K562 (cell line): ENCODE measurements at regions not wholly inside any gene's neighbourhood (a gene's known extent, or its start where the extent isn't known, plus 50 kb on each side); places are given as distances from the start of the nearest gene placed in this dataset.
A peak's percentile ranks its signal among the peaks of the same experiment; 100 is the strongest.

Experiments used
- ATAC-seq: fragments of 200-7000 bp; cut with Tn5 transposase; 3 replicates; pipeline ENCODE4 v1.9.1; 2020; ENCODE audit warnings: moderate library complexity
- BruUV-seq: library from RNA; stranded (reverse); fragments of 400-500 nt; replicated peaks from 2 replicates; lab custom pipeline; 2021; lab: Mats Ljungman, UMichigan
- CTCF ChIA-PET: fragments of 300-600 bp; formaldehyde crosslinking; extraction: SDS; loops from one replicate; lab custom pipeline; 2021; ENCODE audit warnings: low intra/inter-chr PET ratio; lab: Yijun Ruan, JAX
- POLR2A ChIA-PET: fragments of 300-600, 350-650 bp; sonication (Branson Sonifier 250); formaldehyde crosslinking; extraction: SDS; loops from one replicate; lab custom pipeline; 2021; ENCODE audit warnings: antibody characterized with exemption, inconsistent platforms; lab: Yijun Ruan, JAX
- DNase-seq, 4 experiments: peaks; one replicate each; pipeline versions ENCODE4 v3.0.0 to v3.0.0-alpha.2; 2011 to 2018; ENCODE audit warnings: low spot score in 3 of 4, mixed read lengths in 3 of 4; ENCODE audit errors: extremely low read depth in 1 of 4
- FAIRE-seq: peaks from 2 replicates; lab custom pipeline; 2011; peaks lifted over from hg19 to GRCh38; lab: Jason Lieb, UNC
- H2AFZ ChIP-seq: 2 replicates; pipeline ENCODE4 v1.6.0; 2011; ENCODE audit warnings: low read depth, low read length, control low read depth, inconsistent platforms
- H3K27ac ChIP-seq: fragments of 200-600 bp; 3 replicates; pipeline ENCODE4 v1.8.0; 2011; ENCODE audit warnings: low read depth, mild to moderate bottlenecking, control low read depth, inconsistent platforms, low read length, moderate library complexity, mixed read lengths; ENCODE audit errors: extremely low read depth
- H3K27me3 ChIP-seq, 2 experiments: fragments of 300-600 bp in 1 of 2; 2 replicates in 1 of 2; 3 replicates in 1 of 2; pipeline versions ENCODE4 v1.6.0 to v1.8.0; 2011; ENCODE audit warnings: inconsistent platforms in 2 of 2, low read length in 2 of 2, mild to moderate bottlenecking in 1 of 2, mixed read lengths in 1 of 2, moderate library complexity in 1 of 2; ENCODE audit not compliant: control insufficient read depth in 2 of 2, insufficient read depth in 2 of 2
- H3K36me3 ChIP-seq: fragments of 300-600 bp; 3 replicates; pipeline ENCODE4 v1.8.0; 2011; ENCODE audit warnings: mild to moderate bottlenecking, low read length, inconsistent platforms; ENCODE audit not compliant: control insufficient read depth, insufficient read depth
- H3K4me1 ChIP-seq, 2 experiments: fragments of 200-600 bp in 1 of 2; replicated peaks in 1 of 2; 2 replicates in 1 of 2; 3 replicates in 1 of 2; pipeline versions ENCODE4 v1.5.1 to v1.8.0; 2011; ENCODE audit warnings: inconsistent platforms in 2 of 2, low read length in 2 of 2, mild to moderate bottlenecking in 1 of 2, mixed read lengths in 1 of 2, moderate library complexity in 1 of 2; ENCODE audit not compliant: control insufficient read depth in 2 of 2, insufficient read depth in 2 of 2
- H3K4me2 ChIP-seq: 2 replicates; pipeline ENCODE4 v1.6.1; 2011; ENCODE audit warnings: low read length, control low read depth, inconsistent platforms, mixed read lengths; ENCODE audit not compliant: insufficient read depth
- H3K4me3 ChIP-seq: fragments of 200-600 bp; sonication (generic), shearing (Covaris generic); 2 replicates; pipeline ENCODE4 v1.5.1; 2016; ENCODE audit warnings: control low read depth, inconsistent platforms
- H3K79me2 ChIP-seq: fragments of 200-600 bp; 3 replicates; pipeline ENCODE4 v1.8.0; 2011; ENCODE audit warnings: low read length, inconsistent platforms; ENCODE audit not compliant: control insufficient read depth, insufficient read depth
- H3K9ac ChIP-seq, 2 experiments: 2 replicates each; pipeline versions ENCODE4 v1.6.0 to v1.6.1; 2011; ENCODE audit warnings: low read depth in 2 of 2, low read length in 2 of 2, control low read depth in 1 of 2, inconsistent platforms in 1 of 2, mild to moderate bottlenecking in 1 of 2, mixed read lengths in 1 of 2; ENCODE audit not compliant: insufficient read depth in 1 of 2
- H3K9me1 ChIP-seq: one replicate; pipeline ENCODE4 v1.6.0; 2011; ENCODE audit warnings: inconsistent platforms, mild to moderate bottlenecking, low read length, moderate library complexity; ENCODE audit not compliant: control insufficient read depth, insufficient read depth
- H3K9me3 ChIP-seq: replicated peaks from 2 replicates; pipeline ENCODE4 v1.5.1; 2011; ENCODE audit warnings: low read depth, low read length, inconsistent platforms; ENCODE audit not compliant: control insufficient read depth, insufficient read depth
- H4K20me1 ChIP-seq: replicated peaks from 2 replicates; pipeline ENCODE4 v1.6.1; 2011; ENCODE audit warnings: low read length, inconsistent platforms, mixed read lengths; ENCODE audit not compliant: control insufficient read depth, insufficient read depth
- CBFA2T2 ChIP-seq: fragments of 450-650 bp; conservative IDR thresholded peaks from 2 replicates; pipeline ENCODE4 v1.6.1; 2017; ENCODE audit warnings: mild to moderate bottlenecking
- E2F4 ChIP-seq: sonication (generic); formaldehyde crosslinking; IDR thresholded peaks from 2 replicates; pipeline ENCODE4 v1.8.0; 2022; ENCODE audit warnings: mild to moderate bottlenecking, low read depth, missing genetic modification reagents
- FOXP4 ChIP-seq: sonication (generic); formaldehyde crosslinking; IDR thresholded peaks from 2 replicates; pipeline ENCODE4 v1.8.0; 2022; ENCODE audit warnings: mild to moderate bottlenecking, missing genetic modification reagents, borderline replicate concordance
- GABPB1 ChIP-seq: sonication (generic); formaldehyde crosslinking; IDR thresholded peaks from 2 replicates; pipeline ENCODE4 v1.8.0; 2022; ENCODE audit warnings: mild to moderate bottlenecking, missing genetic modification reagents
- GABPB2 ChIP-seq: fragments of 250-450 bp; sonication (Bioruptor Pico); conservative IDR thresholded peaks from 2 replicates; pipeline ENCODE4 v1.5.1; 2021; ENCODE audit warnings: mild to moderate bottlenecking
- HDAC1 ChIP-seq, 2 experiments: fragments of 450-650 bp; IDR thresholded peaks; 2 replicates each; pipeline ENCODE4 v1.6.1; 2016 to 2017; ENCODE audit warnings: inconsistent platforms in 1 of 2, mild to moderate bottlenecking in 1 of 2, moderate library complexity in 1 of 2
- NFATC3 ChIP-seq: fragments of 450-650 bp; IDR thresholded peaks from 2 replicates; pipeline ENCODE4 v1.6.1; 2017; ENCODE audit warnings: mild to moderate bottlenecking
- NR2C1 ChIP-seq, 2 experiments: fragments of 450-650 bp; IDR thresholded peaks; 2 replicates each; pipeline ENCODE4 v1.6.1; 2017; ENCODE audit warnings: mild to moderate bottlenecking in 2 of 2, antibody characterized with exemption in 1 of 2, inconsistent platforms in 1 of 2, missing compliant biosample characterization in 1 of 2, missing genetic modification characterization in 1 of 2
- OTX1 ChIP-seq: fragments of 450-650 bp; formaldehyde crosslinking; IDR thresholded peaks from 2 replicates; pipeline ENCODE4 v1.4.0; 2022; ENCODE audit warnings: mild to moderate bottlenecking
- RBM17 ChIP-seq: fragments of 200-400 bp; formaldehyde crosslinking; IDR thresholded peaks from 2 replicates; pipeline ENCODE4 v1.6.1; 2017; ENCODE audit warnings: low read depth, mild to moderate bottlenecking, low read length, borderline replicate concordance
- RNF2 ChIP-seq: sonication (generic); IDR thresholded peaks from 2 replicates; pipeline ENCODE4 v1.6.1; 2016
- SMAD1 ChIP-seq: fragments of 150-350 bp; IDR thresholded peaks from 2 replicates; pipeline ENCODE4 v1.6.1; 2014; ENCODE audit warnings: low read length, low read depth; ENCODE audit not compliant: partially characterized antibody
- SUPT5H ChIP-seq: fragments of 450-650 bp; IDR thresholded peaks from 2 replicates; pipeline ENCODE4 v1.6.1; 2016
- ZC3H8 ChIP-seq: fragments of 450-650 bp; IDR thresholded peaks from 2 replicates; pipeline ENCODE4 v1.6.1; 2017
- ZNF445 ChIP-seq: fragments of 250-450 bp; sonication (Bioruptor Pico); IDR thresholded peaks from 2 replicates; pipeline ENCODE4 v1.4.0; 2020; ENCODE audit warnings: low read depth, mild to moderate bottlenecking, moderate library complexity
- ZNF518B ChIP-seq: fragments of 250-450 bp; sonication (Bioruptor Pico); IDR thresholded peaks from 2 replicates; pipeline ENCODE4 v1.5.0; 2021; ENCODE audit warnings: mild to moderate bottlenecking, moderate library complexity
- WGBS: fragments of 100-300 bp; shearing (Covaris generic); methylation state at CpG from one replicate; pipeline ENCODE4 v1.1.6; 2016; ENCODE audit warnings: low coverage, mixed read lengths; ENCODE audit not compliant: insufficient coverage; ENCODE audit errors: missing lambda C conversion rate; 5-methylcytosine and 5-hydroxymethylcytosine counted together
- in situ Hi-C: fragments of 300-500 bp; cut with MboI; formaldehyde crosslinking; loops from 4 replicates; pipeline ENCODE4 v1.15.0; 2018; ENCODE audit warnings: inconsistent platforms, mixed read lengths
- intact Hi-C: fragments of 100-400 bp; cut with micrococcal nuclease; formaldehyde crosslinking; loops from 2 replicates; pipeline ENCODE4 v1.14.2; 2022

- Histone ChIP-seq H3K79me2 (no peaks in the 10 kb centered on the region), H3K4me1 (no peaks in the 10 kb centered on the region; a peak in 1 of 5 replicates), H3K9ac (no peak overlapping the region), H3K27ac (no peak overlapping the region), H3K9me1 (no peaks in the 10 kb centered on the region), H3K36me3 (no peaks in the 10 kb centered on the region), H4K20me1 (no peaks in the 10 kb centered on the region), H3K4me3 (no peak overlapping the region), H2AFZ (0 out of 2 replicates have a peak overlapping the region, but pooled peaks have one; percentile 24), H3K4me2 (no peak overlapping the region), H3K9me3 (no peaks in the 10 kb centered on the region), H3K27me3 (no peaks in the 10 kb centered on the region)
- in situ Hi-C loops, result no loop called here
- ChIA-PET POLR2A (no interaction called here), CTCF (no interaction called here)
- intact Hi-C loops, result no loop called here
- ATAC-seq, result no peak
- no peak for DNase-seq
- 23% methylated on average over 5 of the region's 5 CpGs for WGBS
- no TSS peak for BruUV-seq
- no peak for FAIRE-seq
- TF ChIP-seq ZNF445 (no peak), NFATC3 (no peak), RNF2 (no peak), GABPB2 (CRISPR knock-in tag) (no peak), ZC3H8 (no peak), CBFA2T2 (no peak), SUPT5H (no peak), FOXP4 (CRISPR knock-in tag) (no peak), RBM17 (no peak), GABPB1 (CRISPR knock-in tag) (no peak), NR2C1 (IDR thresholded peaks at IDR 0.05) (no peak), NR2C1 (tag; IDR thresholded peaks at IDR 0.05) (no peak), SMAD1 (no peak), OTX1 (CRISPR knock-in tag) (no peak), ZNF518B (no peak), HDAC1 (IDR thresholded peaks at IDR 0.05) (no peak), E2F4 (no peak)
Measured at GRCh38 chr3:64894006-64894405, 206.2 kb upstream of the ADAMTS9 start.
